GM12878 (cell line): ENCODE measurements at regions not wholly inside any gene's neighbourhood (a gene's known extent, or its start where the extent isn't known, plus 50 kb on each side); places are given as distances from the start of the nearest gene placed in this dataset.

ENCODE experiments used
- ATAC-seq: fragments of 200-7000 bp; cut with Tn5 transposase; 3 replicates; pipeline ENCODE4 v1.9.1; 2020; ENCODE audit warnings: mild to moderate bottlenecking, moderate library complexity
- BruUV-seq: library from RNA; stranded (reverse); fragments of 400-500 nt; replicated peaks from 2 replicates; lab custom pipeline; 2021; lab: Mats Ljungman, UMichigan
- CTCF ChIA-PET: fragments of 300-600 bp; sonication (Branson Sonifier 250); formaldehyde crosslinking; extraction: SDS; loops from one replicate; lab custom pipeline; 2021; ENCODE audit warnings: inconsistent platforms; lab: Yijun Ruan, JAX
- POLR2A ChIA-PET: fragments of 350-600 bp; formaldehyde crosslinking; extraction: SDS; loops from one replicate; lab custom pipeline; 2021; ENCODE audit warnings: inconsistent platforms; lab: Charles Lee
- RAD21 ChIA-PET: fragments of 300-600 bp; sonication (Branson Sonifier 250); formaldehyde crosslinking; loops from one replicate; lab custom pipeline; 2023; ENCODE audit warnings: antibody characterized with exemption; ENCODE audit not compliant: unreplicated experiment; lab: Charles Lee
- SMC1A ChIA-PET: fragments of 300-600 bp; sonication (Branson Sonifier 250); formaldehyde crosslinking; loops from one replicate; lab custom pipeline; 2023; ENCODE audit not compliant: unreplicated experiment, uncharacterized antibody; lab: Charles Lee
- DNase-seq: peaks from one replicate; pipeline ENCODE4 v3.0.0-alpha.2; 2011; ENCODE audit warnings: low read depth, low spot score
- FAIRE-seq: peaks from 3 replicates; lab custom pipeline; 2011; peaks lifted over from hg19 to GRCh38; lab: Jason Lieb, UNC
- H2AFZ ChIP-seq: 2 replicates; pipeline ENCODE4 v1.6.0; 2011; ENCODE audit warnings: low read depth, low read length, control low read depth; ENCODE audit not compliant: control insufficient read depth
- H3K27ac ChIP-seq: 2 replicates; pipeline ENCODE4 v1.5.1; 2011; ENCODE audit warnings: control low read depth; ENCODE audit not compliant: control insufficient read depth, insufficient read depth
- H3K27me3 ChIP-seq, 2 experiments: replicated peaks in 1 of 2; 2 replicates each; pipeline versions ENCODE4 v1.6.0 to v1.6.1; 2011; ENCODE audit warnings: low read length in 1 of 2; ENCODE audit not compliant: control insufficient read depth in 2 of 2, insufficient read depth in 2 of 2
- H3K36me3 ChIP-seq, 2 experiments: 2 replicates each; pipeline ENCODE4 v1.5.1; 2011; ENCODE audit warnings: low read length in 1 of 2; ENCODE audit not compliant: control insufficient read depth in 2 of 2, insufficient read depth in 2 of 2
- H3K4me1 ChIP-seq: 2 replicates; pipeline ENCODE4 v1.6.1; 2011; ENCODE audit warnings: mild to moderate bottlenecking, low read length, moderate library complexity, mixed read lengths; ENCODE audit not compliant: control insufficient read depth, insufficient read depth
- H3K4me2 ChIP-seq: 2 replicates; pipeline ENCODE4 v1.6.0; 2011; ENCODE audit warnings: control low read depth; ENCODE audit not compliant: control insufficient read depth, insufficient read depth
- H3K4me3 ChIP-seq: fragments of 200-600 bp; sonication (generic); 2 replicates; pipeline ENCODE4 v1.5.1; 2016
- H3K79me2 ChIP-seq: 2 replicates; pipeline ENCODE4 v1.6.0; 2011; ENCODE audit warnings: low read length; ENCODE audit not compliant: control insufficient read depth, insufficient read depth
- H3K9ac ChIP-seq: 2 replicates; pipeline ENCODE4 v1.8.0; 2011; ENCODE audit warnings: low read length, control low read depth, mixed read lengths; ENCODE audit not compliant: control insufficient read depth, insufficient read depth
- H3K9me3 ChIP-seq: replicated peaks from 3 replicates; pipeline ENCODE4 v1.5.1; 2011; ENCODE audit warnings: mild to moderate bottlenecking, low read length; ENCODE audit not compliant: control insufficient read depth, insufficient read depth
- H4K20me1 ChIP-seq: 2 replicates; pipeline ENCODE4 v1.6.0; 2011; ENCODE audit not compliant: control insufficient read depth, insufficient read depth
- CBX3 ChIP-seq: fragments of 200-600 bp; sonication (generic); IDR thresholded peaks from 2 replicates; pipeline ENCODE4 v1.6.1; 2016; ENCODE audit warnings: low read depth, borderline replicate concordance
- EED ChIP-seq: sonication (generic); IDR thresholded peaks from 2 replicates; pipeline ENCODE4 v1.6.1; 2016; ENCODE audit warnings: antibody characterized with exemption, low read depth
- FOXM1 ChIP-seq: IDR thresholded peaks from 2 replicates; pipeline ENCODE4 v1.6.1; 2012; ENCODE audit warnings: low read depth, mild to moderate bottlenecking, inconsistent platforms, low read length, moderate library complexity
- HCFC1 ChIP-seq: fragments of 150-350 bp; IDR thresholded peaks from 2 replicates; pipeline ENCODE4 v1.6.1; 2014; ENCODE audit warnings: low read length
- NBN ChIP-seq: fragments of 450-650 bp; IDR thresholded peaks from 2 replicates; pipeline ENCODE4 v1.6.1; 2016
- PML ChIP-seq: IDR thresholded peaks from 2 replicates; pipeline ENCODE4 v1.6.1; 2012; ENCODE audit warnings: low read length, inconsistent platforms
- POLR2A ChIP-seq: IDR thresholded peaks from 2 replicates; pipeline ENCODE4 v1.6.1; 2011; ENCODE audit warnings: low read depth, mild to moderate bottlenecking, low read length
- SIN3A ChIP-seq: IDR thresholded peaks from 2 replicates; pipeline ENCODE4 v1.6.1; 2012; ENCODE audit warnings: low read depth, low read length, improper control_type of control experiment
- SRF ChIP-seq, 2 experiments: IDR thresholded peaks; 2 replicates each; pipeline ENCODE4 v1.6.1; 2011; ENCODE audit warnings: low read depth in 2 of 2, low read length in 2 of 2, mild to moderate bottlenecking in 1 of 2, moderate library complexity in 1 of 2
- TCF12 ChIP-seq: IDR thresholded peaks from 2 replicates; pipeline ENCODE4 v1.6.1; 2011; ENCODE audit warnings: low read depth, mild to moderate bottlenecking, low read length
- TCF7 ChIP-seq: IDR thresholded peaks from 2 replicates; pipeline ENCODE4 v1.6.1; 2014; ENCODE audit warnings: antibody characterized with exemption, borderline replicate concordance
- WGBS: methylation state at CpG from one replicate; pipeline ENCODE4 v1.1.6; 2016; ENCODE audit warnings: low lambda C conversion rate; ENCODE audit not compliant: insufficient replicate concordance, insufficient coverage; ENCODE audit errors: missing lambda C conversion rate; 5-methylcytosine and 5-hydroxymethylcytosine counted together
- in situ Hi-C: fragments of 300-500 bp; cut with MboI; formaldehyde crosslinking; loops from 9 replicates; pipeline ENCODE4 v1.14.3; 2018; ENCODE audit warnings: mixed read lengths
- intact Hi-C: fragments of 100-400 bp; cut with micrococcal nuclease; formaldehyde crosslinking; loops from one replicate; pipeline ENCODE4 v1.14.2; 2022; ENCODE audit not compliant: unreplicated experiment
- TF ChIP-seq, protein P1 (sequence below): fragments of 450-650 bp; IDR thresholded peaks from 2 replicates; pipeline ENCODE4 v1.6.1; 2017; ENCODE audit warnings: mild to moderate bottlenecking
- TF ChIP-seq, protein P2 (sequence below): fragments of 450-650 bp; conservative IDR thresholded peaks from 2 replicates; pipeline ENCODE4 v1.6.1; 2017; ENCODE audit warnings: mild to moderate bottlenecking, moderate library complexity

DNA sequence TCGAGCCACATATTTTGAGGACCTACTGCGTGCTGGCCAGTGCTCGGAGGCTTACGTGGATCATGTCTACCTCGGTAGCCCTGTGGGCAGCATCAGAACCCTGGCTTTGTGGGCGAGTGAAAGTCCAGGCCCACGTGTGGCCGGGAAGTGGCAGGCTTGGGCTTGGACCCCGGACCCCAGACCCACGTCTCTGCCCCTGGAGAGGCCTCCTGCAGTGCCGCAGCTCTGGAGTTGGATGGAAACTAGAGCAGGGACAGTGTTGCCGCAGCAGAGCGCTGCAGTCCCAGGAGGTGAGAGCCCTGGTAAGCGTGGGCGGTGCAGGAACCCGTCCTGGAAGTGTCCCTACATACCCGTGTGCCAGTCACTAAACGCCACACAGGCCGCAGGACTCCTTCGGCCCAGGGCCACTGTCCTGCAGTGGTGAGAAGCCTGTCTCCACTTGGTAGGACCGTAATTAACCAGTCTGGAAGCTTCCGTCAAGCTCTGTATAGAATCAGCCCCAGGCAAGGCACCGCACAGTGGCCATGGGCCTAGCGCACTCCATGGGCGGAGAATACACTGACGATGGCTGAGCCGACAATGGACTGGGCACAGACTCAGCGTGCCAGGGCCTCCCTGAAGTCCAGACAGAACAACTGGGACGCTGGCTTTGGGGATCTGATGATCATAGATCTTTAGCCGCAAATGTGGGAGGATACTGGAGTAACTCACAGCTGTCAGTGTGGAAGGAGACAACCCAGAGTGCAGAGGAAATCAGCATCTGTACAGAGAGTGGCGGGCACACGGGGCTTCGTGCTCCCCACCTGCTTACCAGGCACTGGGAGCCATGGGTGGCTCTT is 219.5 kb downstream of the KIF26A start:
- in situ Hi-C loops: no loop called here
- FAIRE-seq: no peak
- RAD21 ChIA-PET: no interaction called here

More for the DNA sequence above, 219.5 kb downstream of the KIF26A start:
- Histone ChIP-seq H3K79me2 (no peaks in the 10 kb centered on the region), H3K4me1 (no peaks in the 10 kb centered on the region), H4K20me1 (no peaks in the 10 kb centered on the region), H3K4me2 (no peak overlapping the region), H3K27me3 (no peaks in the 10 kb centered on the region; a peak in 1 of 4 replicates), H3K9me3 (no peaks in the 10 kb centered on the region), H3K4me3 (no peak overlapping the region), H3K36me3 (no peaks in the 10 kb centered on the region), H3K9ac (no peak overlapping the region), H3K27ac (no peak overlapping the region), H2AFZ (no peak overlapping the region)
- intact Hi-C loops: no loop called here
- 38% methylated on average over 31 of the region's 33 CpGs for WGBS
- CTCF ChIA-PET: no interaction called here
- ATAC-seq (no peak), DNase-seq (no peak)
- BruUV-seq: no TSS peak
- POLR2A ChIA-PET: no interaction called here
- no peak for TF ChIP-seq PML
- TF ChIP-seq SRF (IDR thresholded peaks at IDR 0.05; ENCODE audit: low read depth in 2 of 2, low read length in 2 of 2): no peak
- TF ChIP-seq, protein P1, sequence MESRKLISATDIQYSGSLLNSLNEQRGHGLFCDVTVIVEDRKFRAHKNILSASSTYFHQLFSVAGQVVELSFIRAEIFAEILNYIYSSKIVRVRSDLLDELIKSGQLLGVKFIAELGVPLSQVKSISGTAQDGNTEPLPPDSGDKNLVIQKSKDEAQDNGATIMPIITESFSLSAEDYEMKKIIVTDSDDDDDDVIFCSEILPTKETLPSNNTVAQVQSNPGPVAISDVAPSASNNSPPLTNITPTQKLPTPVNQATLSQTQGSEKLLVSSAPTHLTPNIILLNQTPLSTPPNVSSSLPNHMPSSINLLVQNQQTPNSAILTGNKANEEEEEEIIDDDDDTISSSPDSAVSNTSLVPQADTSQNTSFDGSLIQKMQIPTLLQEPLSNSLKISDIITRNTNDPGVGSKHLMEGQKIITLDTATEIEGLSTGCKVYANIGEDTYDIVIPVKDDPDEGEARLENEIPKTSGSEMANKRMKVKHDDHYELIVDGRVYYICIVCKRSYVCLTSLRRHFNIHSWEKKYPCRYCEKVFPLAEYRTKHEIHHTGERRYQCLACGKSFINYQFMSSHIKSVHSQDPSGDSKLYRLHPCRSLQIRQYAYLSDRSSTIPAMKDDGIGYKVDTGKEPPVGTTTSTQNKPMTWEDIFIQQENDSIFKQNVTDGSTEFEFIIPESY: no peak
- no peak for TF ChIP-seq TCF7
- TF ChIP-seq FOXM1: no peak
- no peak for TF ChIP-seq SIN3A
- no peak for TF ChIP-seq HCFC1
- TF ChIP-seq TCF12: no peak
- TF ChIP-seq EED: no peak
- no peak for TF ChIP-seq NBN
- TF ChIP-seq POLR2A: no peak
- no peak for TF ChIP-seq CBX3
- TF ChIP-seq, protein P2, sequence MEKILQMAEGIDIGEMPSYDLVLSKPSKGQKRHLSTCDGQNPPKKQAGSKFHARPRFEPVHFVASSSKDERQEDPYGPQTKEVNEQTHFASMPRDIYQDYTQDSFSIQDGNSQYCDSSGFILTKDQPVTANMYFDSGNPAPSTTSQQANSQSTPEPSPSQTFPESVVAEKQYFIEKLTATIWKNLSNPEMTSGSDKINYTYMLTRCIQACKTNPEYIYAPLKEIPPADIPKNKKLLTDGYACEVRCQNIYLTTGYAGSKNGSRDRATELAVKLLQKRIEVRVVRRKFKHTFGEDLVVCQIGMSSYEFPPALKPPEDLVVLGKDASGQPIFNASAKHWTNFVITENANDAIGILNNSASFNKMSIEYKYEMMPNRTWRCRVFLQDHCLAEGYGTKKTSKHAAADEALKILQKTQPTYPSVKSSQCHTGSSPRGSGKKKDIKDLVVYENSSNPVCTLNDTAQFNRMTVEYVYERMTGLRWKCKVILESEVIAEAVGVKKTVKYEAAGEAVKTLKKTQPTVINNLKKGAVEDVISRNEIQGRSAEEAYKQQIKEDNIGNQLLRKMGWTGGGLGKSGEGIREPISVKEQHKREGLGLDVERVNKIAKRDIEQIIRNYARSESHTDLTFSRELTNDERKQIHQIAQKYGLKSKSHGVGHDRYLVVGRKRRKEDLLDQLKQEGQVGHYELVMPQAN: no peak
- SMC1A ChIA-PET: no interaction called here
